Left lung (tissue), 4 donors: ENCODE measurements at regions not wholly inside any gene's neighbourhood (a gene's known extent, or its start where the extent isn't known, plus 50 kb on each side); places are given as distances from the start of the nearest gene placed in this dataset.

Experiments used
- ATAC-seq: fragments of 200-7000 bp; cut with Tn5 transposase; one replicate; pipeline ENCODE4 v1.9.1; 2020; ENCODE audit warnings: moderate library complexity
- DNase-seq, 4 donors: peaks; one replicate each; pipeline ENCODE4 v3.0.0-alpha.2; 2013 to 2020
- H3K27ac ChIP-seq, 2 donors: fragments of 200-600 bp; sonication (generic) in 1 of 2; one replicate each; pipeline versions ENCODE4 v1.5.0 to v1.8.0; 2020 to 2021
- H3K27me3 ChIP-seq, 2 donors: fragments of 200-600 bp; sonication (generic) in 1 of 2; one replicate each; pipeline versions ENCODE4 v1.5.0 to v1.8.0; 2020 to 2021
- H3K36me3 ChIP-seq, 2 donors: fragments of 200-600 bp; sonication (generic) in 1 of 2; one replicate each; pipeline versions ENCODE4 v1.5.0 to v1.8.0; 2020 to 2021
- H3K4me1 ChIP-seq, 2 donors: fragments of 200-600 bp; one replicate each; pipeline ENCODE4 v1.8.0; 2021
- H3K4me3 ChIP-seq, 2 donors: fragments of 200-600 bp; sonication (generic) in 1 of 2; one replicate each; pipeline versions ENCODE4 v1.5.0 to v1.8.0; 2020 to 2021; ENCODE audit warnings: mild to moderate bottlenecking in 1 of 2
- H3K9me3 ChIP-seq, 2 donors: fragments of 200-600 bp; sonication (generic) in 1 of 2; one replicate each; pipeline versions ENCODE4 v1.5.0 to v1.8.0; 2020 to 2021
- intact Hi-C, 2 donors: fragments of 100-400 bp; cut with DNase I; formaldehyde crosslinking; loops; one replicate each; pipeline versions ENCODE4 v1.11.2 to v1.14.2; 2022
- TF ChIP-seq, protein P1 (sequence below), 2 donors: fragments of 200-600 bp; sonication (generic) in 1 of 2; IDR thresholded peaks; one replicate each; pipeline versions ENCODE4 v1.5.0 to v1.8.0; 2021; ENCODE audit warnings: antibody characterized with exemption in 2 of 2
- donor health status: DM: no; HTN: yes; CAD: no.
- donor health status: DM: no; HTN: no; CAD: no.

DNA sequence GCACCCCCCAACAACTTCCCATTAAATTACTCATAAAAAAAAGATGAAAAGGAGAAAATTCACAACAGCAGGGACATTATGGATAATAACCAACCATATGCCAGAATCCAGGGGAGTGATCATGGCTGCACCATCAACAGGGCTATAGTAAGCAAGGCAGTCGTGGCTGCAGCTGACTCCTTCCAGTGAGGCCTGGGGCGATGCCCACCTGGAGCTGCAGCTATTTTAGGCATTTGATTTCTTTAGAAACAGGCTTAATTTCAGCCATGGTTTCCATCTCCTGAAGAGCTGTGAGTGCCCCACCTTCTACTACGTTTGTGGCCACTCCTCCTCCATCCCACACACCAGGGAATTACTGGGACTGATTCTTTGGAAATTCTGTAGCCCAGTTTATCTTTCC, 84.0 kb downstream of the MINAR1 start:
- DNase-seq (no peak), ATAC-seq (no peak)
- no peak overlapping the region for H3K4me3 ChIP-seq
- no peaks in the 10 kb centered on the region for H3K9me3 ChIP-seq
- no peaks in the 10 kb centered on the region for H3K4me1 ChIP-seq
- intact Hi-C loops, result no loop called here
- H3K27ac ChIP-seq, result no peak overlapping the region
- TF ChIP-seq, protein P1, sequence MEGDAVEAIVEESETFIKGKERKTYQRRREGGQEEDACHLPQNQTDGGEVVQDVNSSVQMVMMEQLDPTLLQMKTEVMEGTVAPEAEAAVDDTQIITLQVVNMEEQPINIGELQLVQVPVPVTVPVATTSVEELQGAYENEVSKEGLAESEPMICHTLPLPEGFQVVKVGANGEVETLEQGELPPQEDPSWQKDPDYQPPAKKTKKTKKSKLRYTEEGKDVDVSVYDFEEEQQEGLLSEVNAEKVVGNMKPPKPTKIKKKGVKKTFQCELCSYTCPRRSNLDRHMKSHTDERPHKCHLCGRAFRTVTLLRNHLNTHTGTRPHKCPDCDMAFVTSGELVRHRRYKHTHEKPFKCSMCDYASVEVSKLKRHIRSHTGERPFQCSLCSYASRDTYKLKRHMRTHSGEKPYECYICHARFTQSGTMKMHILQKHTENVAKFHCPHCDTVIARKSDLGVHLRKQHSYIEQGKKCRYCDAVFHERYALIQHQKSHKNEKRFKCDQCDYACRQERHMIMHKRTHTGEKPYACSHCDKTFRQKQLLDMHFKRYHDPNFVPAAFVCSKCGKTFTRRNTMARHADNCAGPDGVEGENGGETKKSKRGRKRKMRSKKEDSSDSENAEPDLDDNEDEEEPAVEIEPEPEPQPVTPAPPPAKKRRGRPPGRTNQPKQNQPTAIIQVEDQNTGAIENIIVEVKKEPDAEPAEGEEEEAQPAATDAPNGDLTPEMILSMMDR (IDR thresholded peaks at IDR 0.05), result no peak
- H3K27me3 ChIP-seq, result no peaks in the 10 kb centered on the region
- no peaks in the 10 kb centered on the region for H3K36me3 ChIP-seq

DNA sequence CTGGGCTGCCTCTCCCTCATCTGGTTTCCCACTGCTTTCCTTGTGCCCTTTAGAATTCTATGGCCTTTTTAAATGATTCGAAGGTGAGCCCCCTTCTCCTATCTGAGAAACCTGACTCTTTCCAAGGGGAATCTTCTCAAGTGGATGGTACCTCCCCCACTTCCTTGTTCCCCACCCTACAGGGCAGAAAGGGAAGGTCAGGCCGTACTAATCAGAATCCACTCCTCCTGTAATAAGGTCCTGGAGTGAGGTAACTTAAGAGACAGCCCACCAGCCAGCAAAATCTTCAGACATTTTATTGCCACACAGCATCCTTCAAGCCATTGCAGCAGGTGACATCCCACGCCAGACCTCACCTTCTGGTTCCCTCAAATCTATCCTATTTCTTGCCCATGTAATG, 84.5 kb downstream of the MINAR1 start:
- Histone ChIP-seq H3K36me3 (no peaks in the 10 kb centered on the region), H3K27me3 (no peaks in the 10 kb centered on the region), H3K4me1 (no peaks in the 10 kb centered on the region), H3K27ac (no peak overlapping the region), H3K4me3 (no peak overlapping the region), H3K9me3 (no peaks in the 10 kb centered on the region)
- intact Hi-C loops, result no loop called here
- TF ChIP-seq, protein P1 (IDR thresholded peaks at IDR 0.05), result no peak
- ATAC-seq (no peak), DNase-seq (no peak)

DNA sequence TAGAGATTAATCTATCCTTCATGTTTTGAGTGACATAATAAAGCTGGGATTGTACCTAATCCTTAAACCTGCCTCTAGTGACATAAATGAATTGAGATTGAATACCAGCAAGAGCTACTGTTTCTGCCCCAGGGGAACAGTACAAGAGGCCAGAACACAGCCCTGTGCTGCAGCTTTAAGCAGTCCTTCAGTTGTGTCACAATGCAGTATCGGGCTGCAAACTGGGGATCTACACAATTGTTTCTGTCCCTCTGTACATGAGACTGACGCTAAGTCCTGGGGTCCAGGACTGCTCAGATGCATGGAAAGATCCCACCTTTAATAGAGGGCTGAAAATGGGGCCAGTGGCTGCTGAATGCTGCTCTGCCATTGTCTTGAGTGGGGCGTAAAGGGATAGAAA, 87.5 kb downstream of the MINAR1 start:
- no peak for DNase-seq
- intact Hi-C loops, result no loop called here
- no peaks in the 10 kb centered on the region for H3K27me3 ChIP-seq
- TF ChIP-seq, protein P1 (IDR thresholded peaks at IDR 0.05), result no peak
- H3K4me3 ChIP-seq, result no peak overlapping the region
- no peaks in the 10 kb centered on the region for H3K36me3 ChIP-seq
- no peaks in the 10 kb centered on the region for H3K4me1 ChIP-seq
- H3K9me3 ChIP-seq, result no peaks in the 10 kb centered on the region
- no peak overlapping the region for H3K27ac ChIP-seq
- no peak for ATAC-seq

DNA sequence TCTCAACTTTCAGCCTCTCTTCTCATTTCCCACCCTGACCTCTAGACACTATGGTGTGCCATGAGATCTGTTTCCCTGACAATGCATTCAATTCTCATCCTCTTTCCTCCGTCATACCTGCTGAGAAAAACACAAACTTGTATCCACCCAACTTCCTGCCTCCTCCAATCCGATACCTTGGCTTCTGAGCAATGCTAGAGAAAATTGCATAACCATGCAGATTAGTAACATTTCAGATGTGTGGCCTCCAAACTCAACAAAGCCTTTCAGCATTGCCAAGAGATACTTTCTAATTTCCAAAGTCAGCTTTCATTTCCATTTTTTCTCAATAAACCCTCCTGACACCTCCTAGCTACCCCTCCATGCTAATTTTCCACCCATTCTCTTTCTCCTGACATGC, 88.5 kb downstream of the MINAR1 start:
- no peak overlapping the region for H3K27ac ChIP-seq
- H3K4me3 ChIP-seq, result no peak overlapping the region
- H3K27me3 ChIP-seq, result no peaks in the 10 kb centered on the region
- no peaks in the 10 kb centered on the region for H3K9me3 ChIP-seq
- DNase-seq, result no peak
- no peaks in the 10 kb centered on the region for H3K36me3 ChIP-seq
- no peak for ATAC-seq
- no peaks in the 10 kb centered on the region for H3K4me1 ChIP-seq
- TF ChIP-seq, protein P1 (IDR thresholded peaks at IDR 0.05), result no peak
- intact Hi-C loops, result no loop called here

DNA sequence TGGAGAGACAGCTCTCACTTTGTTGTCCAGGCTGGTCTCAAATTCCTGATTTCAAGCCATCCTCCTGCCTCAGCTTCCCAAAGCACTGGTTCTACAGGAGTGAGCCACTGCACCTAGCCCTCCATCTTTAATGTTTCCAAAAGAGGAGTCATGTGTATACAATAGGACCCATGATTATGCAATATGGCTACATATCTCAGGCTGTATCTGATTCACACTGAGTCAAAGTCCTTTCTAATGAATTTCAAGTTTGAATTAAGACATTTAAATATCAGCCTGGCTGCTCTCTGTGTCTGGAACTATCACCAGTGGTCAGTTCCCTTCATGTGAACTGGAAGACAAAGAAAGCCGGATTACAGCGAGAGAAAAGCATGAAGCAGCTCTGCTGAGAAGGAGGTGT, 90.5 kb downstream of the MINAR1 start:
- H3K36me3 ChIP-seq, result no peaks in the 10 kb centered on the region
- ATAC-seq, result no peak
- DNase-seq, result no peak
- peaks cover 0 to 4% of the 10 kb centered on the region in 2 donors for H3K27me3 ChIP-seq
- H3K4me3 ChIP-seq, result no peak overlapping the region
- no peaks in the 10 kb centered on the region for H3K9me3 ChIP-seq
- TF ChIP-seq, protein P1 (IDR thresholded peaks at IDR 0.05), result no peak
- H3K27ac ChIP-seq, result no peak overlapping the region
- H3K4me1 ChIP-seq, result no peaks in the 10 kb centered on the region
- intact Hi-C loops, result no loop called here
